T-helper 22 cell (primary cell): ENCODE measurements at regions not wholly inside any gene's neighbourhood (a gene's known extent, or its start where the extent isn't known, plus 50 kb on each side); places are given as distances from the start of the nearest gene placed in this dataset.
"Not testable (repeated sequence)": the region's sequence is repeated elsewhere in the genome, so short reads cannot be mapped to it uniquely, and the experiment has no call there.

ENCODE experiments used
- DNase-seq: peaks from one replicate; pipeline ENCODE4 v3.0.0-alpha.2; 2020; ENCODE audit warnings: low read depth

GRCh38 chr13:104967836-104968630 is 1567.4 kb downstream of the EFNB2 start:
- no peak for DNase-seq

GRCh38 chr13:104967376-104967775 is 1568.1 kb downstream of the EFNB2 start:
- DNase-seq, result no peak

GRCh38 chr13:104962411-104962810 is 1573.1 kb downstream of the EFNB2 start:
- DNase-seq, result no peak

GRCh38 chr13:104961246-104961645 is 1574.2 kb downstream of the EFNB2 start:
- DNase-seq, result no peak

- no peak for DNase-seq
Measured at GRCh38 chr13:104954210-104954609, 1581.3 kb downstream of the EFNB2 start.

- no peak for DNase-seq
Measured at GRCh38 chr13:104953588-104953987, 1581.9 kb downstream of the EFNB2 start.

GRCh38 chr13:104949840-104950740 is 1585.4 kb downstream of the EFNB2 start:
- DNase-seq, result no peak

GRCh38 chr13:104944176-104944575 is 1591.3 kb downstream of the EFNB2 start:
- DNase-seq, result no peak

GRCh38 chr13:104943331-104943730 is 1592.1 kb downstream of the EFNB2 start:
- no peak for DNase-seq

GRCh38 chr13:104937881-104938280 is 1597.6 kb downstream of the EFNB2 start:
- DNase-seq, result no peak

GRCh38 chr13:104936304-104936703 is 1599.2 kb downstream of the EFNB2 start:
- no peak for DNase-seq

- DNase-seq, result not testable (repeated sequence)
Measured at GRCh38 chr13:104920513-104920912, 1614.9 kb downstream of the EFNB2 start.

GRCh38 chr13:104920091-104920490 is 1615.4 kb downstream of the EFNB2 start:
- DNase-seq, result no peak

GRCh38 chr13:104900191-104900817 is 1635.2 kb downstream of the EFNB2 start:
- DNase-seq, result no peak

GRCh38 chr13:104898484-104898883 is 1637.0 kb downstream of the EFNB2 start:
- no peak for DNase-seq

GRCh38 chr13:104895521-104895920 is 1639.9 kb downstream of the EFNB2 start:
- DNase-seq, result no peak

GRCh38 chr13:104875038-104875754 is 1660.3 kb downstream of the EFNB2 start:
- no peak for DNase-seq

- no peak for DNase-seq
Measured at GRCh38 chr13:104872153-104872552, 1663.3 kb downstream of the EFNB2 start.

- DNase-seq, result no peak
Measured at GRCh38 chr13:104871456-104871855, 1664.0 kb downstream of the EFNB2 start.

GRCh38 chr13:104869501-104869900 is 1666.0 kb downstream of the EFNB2 start:
- no peak for DNase-seq

GRCh38 chr13:104868806-104869205 is 1666.7 kb downstream of the EFNB2 start:
- no peak for DNase-seq

- no peak for DNase-seq
Measured at GRCh38 chr13:104855581-104855980, 1679.9 kb downstream of the EFNB2 start.
